Left ventricle myocardium inferior (tissue), 1 donor: ENCODE measurements at regions not wholly inside any gene's neighbourhood (a gene's known extent, or its start where the extent isn't known, plus 50 kb on each side); places are given as distances from the start of the nearest gene placed in this dataset.

Experiments used
- DNase-seq: peaks from one replicate; pipeline ENCODE4 v3.0.0-alpha.2; 2020
- H3K27ac ChIP-seq: fragments of 200-600 bp; replicated peaks from 2 replicates; pipeline ENCODE4 v1.8.0; 2021
- H3K27me3 ChIP-seq: fragments of 200-600 bp; 2 replicates; pipeline ENCODE4 v1.8.0; 2021; ENCODE audit warnings: low read depth
- H3K36me3 ChIP-seq: fragments of 200-600 bp; 2 replicates; pipeline ENCODE4 v1.8.0; 2021
- H3K4me1 ChIP-seq: fragments of 200-600 bp; 2 replicates; pipeline ENCODE4 v1.8.0; 2021
- H3K4me3 ChIP-seq: fragments of 200-600 bp; 2 replicates; pipeline ENCODE4 v1.8.0; 2021; ENCODE audit warnings: mild to moderate bottlenecking, moderate library complexity
- H3K9me3 ChIP-seq: fragments of 200-600 bp; replicated peaks from 2 replicates; pipeline ENCODE4 v1.8.0; 2021
- intact Hi-C: fragments of 100-400 bp; cut with micrococcal nuclease; formaldehyde crosslinking; loops from one replicate; pipeline ENCODE4 v1.11.0; 2022
- TF ChIP-seq, protein P1 (sequence below): fragments of 200-600 bp; IDR thresholded peaks from 2 replicates; pipeline ENCODE4 v1.8.0; 2021; ENCODE audit warnings: antibody characterized with exemption, mild to moderate bottlenecking, borderline replicate concordance
- donor health status: DM: no; HTN: yes; CAD: no; lungs with severe emphysema.

DNA sequence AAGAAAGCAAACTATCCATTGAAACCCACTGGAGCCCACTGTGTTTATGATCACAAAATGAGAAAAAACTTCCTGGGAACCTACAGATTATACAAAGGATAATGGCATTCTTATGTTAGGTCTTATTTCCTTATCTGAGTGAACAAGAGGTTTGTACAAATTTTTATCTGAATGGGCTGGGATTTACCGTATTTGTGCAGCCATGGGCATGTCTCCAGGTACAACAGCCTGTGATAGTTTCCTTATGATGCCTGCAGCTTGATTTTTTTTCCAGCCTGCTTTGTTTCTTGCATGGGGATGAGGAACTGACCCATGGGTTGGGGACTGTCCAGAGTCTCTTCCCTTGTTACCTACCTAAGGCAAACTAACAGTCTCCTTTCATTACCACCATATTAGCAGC, 244.0 kb upstream of the RBMY1B start:
- intact Hi-C loops: no loop called here
- H3K27ac ChIP-seq: no peak overlapping the region

DNA sequence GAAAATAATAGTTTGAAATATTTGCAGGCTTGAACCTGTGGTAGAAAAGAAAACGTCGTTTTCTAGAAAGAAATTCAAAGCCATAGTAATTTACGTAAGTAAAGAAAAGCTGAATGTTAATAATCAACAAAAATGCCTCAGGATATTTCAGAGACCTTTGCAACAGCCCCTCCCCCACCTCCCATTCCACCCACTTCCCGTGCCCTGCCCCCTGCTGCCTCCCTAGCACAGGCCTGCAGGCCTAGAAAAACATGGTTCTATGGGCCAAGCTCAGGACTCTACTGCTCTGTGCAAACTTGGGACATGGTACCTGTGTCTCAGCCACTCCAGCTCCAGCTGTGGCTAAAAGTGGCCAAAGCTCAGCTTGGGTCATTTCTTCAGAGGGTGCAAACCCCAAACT, 223.4 kb upstream of the RBMY1B start:
- Histone ChIP-seq H3K4me3 (no peak overlapping the region), H3K27ac (no peak overlapping the region), H3K9me3 (no peaks in the 10 kb centered on the region), H3K4me1 (no peaks in the 10 kb centered on the region), H3K36me3 (no peaks in the 10 kb centered on the region), H3K27me3 (no peaks in the 10 kb centered on the region)
- TF ChIP-seq, protein P1, sequence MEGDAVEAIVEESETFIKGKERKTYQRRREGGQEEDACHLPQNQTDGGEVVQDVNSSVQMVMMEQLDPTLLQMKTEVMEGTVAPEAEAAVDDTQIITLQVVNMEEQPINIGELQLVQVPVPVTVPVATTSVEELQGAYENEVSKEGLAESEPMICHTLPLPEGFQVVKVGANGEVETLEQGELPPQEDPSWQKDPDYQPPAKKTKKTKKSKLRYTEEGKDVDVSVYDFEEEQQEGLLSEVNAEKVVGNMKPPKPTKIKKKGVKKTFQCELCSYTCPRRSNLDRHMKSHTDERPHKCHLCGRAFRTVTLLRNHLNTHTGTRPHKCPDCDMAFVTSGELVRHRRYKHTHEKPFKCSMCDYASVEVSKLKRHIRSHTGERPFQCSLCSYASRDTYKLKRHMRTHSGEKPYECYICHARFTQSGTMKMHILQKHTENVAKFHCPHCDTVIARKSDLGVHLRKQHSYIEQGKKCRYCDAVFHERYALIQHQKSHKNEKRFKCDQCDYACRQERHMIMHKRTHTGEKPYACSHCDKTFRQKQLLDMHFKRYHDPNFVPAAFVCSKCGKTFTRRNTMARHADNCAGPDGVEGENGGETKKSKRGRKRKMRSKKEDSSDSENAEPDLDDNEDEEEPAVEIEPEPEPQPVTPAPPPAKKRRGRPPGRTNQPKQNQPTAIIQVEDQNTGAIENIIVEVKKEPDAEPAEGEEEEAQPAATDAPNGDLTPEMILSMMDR: no peak
- intact Hi-C loops: no loop called here
- no peak for DNase-seq

More for the DNA sequence above, 244.0 kb upstream of the RBMY1B start:
- DNase-seq: no peak
- Histone ChIP-seq H3K27me3 (no peaks in the 10 kb centered on the region), H3K9me3 (no peaks in the 10 kb centered on the region), H3K4me1 (no peaks in the 10 kb centered on the region), H3K4me3 (no peak overlapping the region), H3K36me3 (no peaks in the 10 kb centered on the region)
- TF ChIP-seq, protein P1: no peak

DNA sequence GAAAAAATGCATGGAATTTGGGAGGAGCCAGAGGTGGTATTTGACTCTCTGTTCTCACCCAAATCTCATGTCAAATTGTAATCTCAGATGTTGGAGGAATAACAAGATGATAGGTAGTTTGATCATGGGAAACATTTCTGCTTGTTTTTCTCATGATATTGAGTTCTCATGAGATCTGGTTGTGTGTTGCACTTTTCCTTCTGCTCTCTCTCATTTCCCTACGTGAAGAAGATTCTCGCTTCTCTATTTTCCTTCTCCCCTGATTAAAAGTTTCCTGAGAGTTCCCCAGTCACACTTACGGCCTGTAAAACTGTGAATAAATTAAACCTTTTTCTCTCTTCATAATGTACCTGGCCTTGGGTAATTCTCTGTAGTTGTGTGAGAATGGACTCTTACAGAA, 222.2 kb upstream of the RBMY1B start:
- no peak overlapping the region for H3K4me3 ChIP-seq
- H3K9me3 ChIP-seq: no peaks in the 10 kb centered on the region
- no peaks in the 10 kb centered on the region for H3K36me3 ChIP-seq
- no peaks in the 10 kb centered on the region for H3K27me3 ChIP-seq
- no peak overlapping the region for H3K27ac ChIP-seq
- DNase-seq: no peak
- no peaks in the 10 kb centered on the region for H3K4me1 ChIP-seq
- TF ChIP-seq, protein P1: no peak
- intact Hi-C loops: no loop called here

DNA sequence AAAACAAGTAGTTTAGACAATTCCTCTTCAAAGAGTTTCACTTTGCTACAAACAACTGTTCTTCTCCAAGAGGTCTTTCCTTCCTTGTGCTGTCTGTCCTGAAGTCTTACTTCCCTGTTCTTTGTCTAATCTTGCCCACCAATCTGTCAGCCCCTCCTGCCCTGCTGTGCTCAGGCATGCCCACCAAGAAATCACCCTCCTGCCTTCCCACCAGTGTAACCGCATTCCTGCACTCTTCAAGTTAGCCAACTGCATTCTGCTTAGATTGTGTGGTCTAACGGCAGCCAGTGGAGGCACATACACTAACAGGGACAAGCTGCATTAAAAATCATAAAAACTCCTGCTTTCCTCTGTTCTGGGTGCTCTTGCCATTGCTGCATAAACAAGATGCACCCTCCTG, 215.9 kb upstream of the RBMY1B start:
- no peak for DNase-seq
- H3K9me3 ChIP-seq: no peaks in the 10 kb centered on the region
- H3K4me3 ChIP-seq: no peak overlapping the region
- no peaks in the 10 kb centered on the region for H3K27me3 ChIP-seq
- no peaks in the 10 kb centered on the region for H3K4me1 ChIP-seq
- no peak overlapping the region for H3K27ac ChIP-seq
- TF ChIP-seq, protein P1: no peak
- H3K36me3 ChIP-seq: no peaks in the 10 kb centered on the region
- intact Hi-C loops: no loop called here

DNA sequence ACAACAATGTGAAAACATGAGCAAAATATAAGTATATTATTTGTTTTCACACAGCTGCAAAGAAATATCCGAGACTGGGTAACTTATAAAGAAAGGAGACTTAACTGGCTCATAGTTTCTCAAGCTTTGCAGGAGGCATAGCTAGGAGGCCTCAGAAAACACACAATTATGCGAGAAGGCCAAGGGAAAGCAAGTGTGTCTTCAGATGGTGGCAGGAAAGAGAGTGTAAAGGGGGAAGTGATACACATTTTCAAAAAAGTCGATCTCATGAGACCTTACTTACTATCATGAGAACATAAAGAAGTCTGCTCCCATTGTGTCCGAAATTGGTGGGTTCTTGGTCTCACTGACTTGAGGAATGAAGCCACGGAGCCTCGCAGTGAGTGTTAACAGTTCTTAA, 208.9 kb upstream of the RBMY1B start:
- TF ChIP-seq, protein P1: no peak
- Histone ChIP-seq H3K9me3 (no peaks in the 10 kb centered on the region), H3K27me3 (no peaks in the 10 kb centered on the region), H3K27ac (no peak overlapping the region), H3K4me1 (no peaks in the 10 kb centered on the region), H3K36me3 (no peaks in the 10 kb centered on the region), H3K4me3 (no peak overlapping the region)
- intact Hi-C loops: no loop called here
- DNase-seq: no peak

DNA sequence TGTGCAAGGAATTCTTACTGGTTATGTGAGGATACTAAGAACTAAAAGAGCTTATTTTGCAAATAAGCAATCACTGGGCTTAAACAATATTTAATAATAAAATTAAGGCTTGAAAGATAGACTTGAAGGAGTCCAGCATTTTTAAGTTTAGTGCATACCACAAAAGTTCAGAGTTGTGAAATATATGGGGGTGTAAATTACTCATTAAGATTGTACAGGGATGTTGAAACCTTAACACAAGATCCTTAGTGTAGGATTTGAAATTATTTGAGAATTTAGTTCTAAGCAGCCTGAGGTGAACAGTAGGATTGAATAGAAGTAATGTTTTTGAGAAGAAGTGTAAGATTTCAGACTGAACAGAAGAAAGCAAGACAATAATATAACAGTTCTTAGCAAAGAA, 195.8 kb upstream of the RBMY1B start:
- DNase-seq: no peak
- intact Hi-C loops: no loop called here
- H3K4me1 ChIP-seq: no peaks in the 10 kb centered on the region
- no peaks in the 10 kb centered on the region for H3K36me3 ChIP-seq
- H3K27me3 ChIP-seq: no peaks in the 10 kb centered on the region
- TF ChIP-seq, protein P1: no peak
- no peak overlapping the region for H3K4me3 ChIP-seq
- H3K9me3 ChIP-seq: no peaks in the 10 kb centered on the region
- no peak overlapping the region for H3K27ac ChIP-seq
